ENCODE measurements at regions not wholly inside any gene's neighbourhood (a gene's known extent, or its start where the extent isn't known, plus 50 kb on each side); places are given as distances from the start of the nearest gene placed in this dataset.
A peak's percentile ranks its signal among the peaks of the same experiment; 100 is the strongest.

- no peaks in the 10 kb centered on the region for H3K79me2 ChIP-seq (ENCODE audit: insufficient read depth, low read length)
- TF ChIP-seq CTCF (IDR thresholded peaks at IDR 0.05; ENCODE audit: extremely low read depth, low read depth, low read length): no peak
- H3K36me3 ChIP-seq (ENCODE audit: insufficient read depth, low read length): no peaks in the 10 kb centered on the region
- H3K4me2 ChIP-seq (ENCODE audit: insufficient read depth, low read length): no peak overlapping the region
- no peaks in the 10 kb centered on the region for H3K27me3 ChIP-seq (ENCODE audit: insufficient read depth, low read length)
- peaks cover 6% of the 10 kb centered on the region for H3K9me3 ChIP-seq (ENCODE audit: low read depth, low read length)
- no peaks in the 10 kb centered on the region for H4K20me1 ChIP-seq (ENCODE audit: insufficient read depth, low read length)
- H3K27ac ChIP-seq (ENCODE audit: low read depth, low read length): no peak overlapping the region
- no peak overlapping the region for H2AFZ ChIP-seq (ENCODE audit: low read length)
- no peaks in the 10 kb centered on the region for H3K4me1 ChIP-seq (ENCODE audit: insufficient read depth, low read length)
- DNase-seq (ENCODE audit: insufficient read length, low spot score, missing footprints): no peak
- H3K4me3 ChIP-seq (ENCODE audit: insufficient read depth, low read length): no peak overlapping the region
Measured at GRCh38 chr15:98221577-98221976, 261.1 kb downstream of the ARRDC4 start.

GRCh38 chr15:98226149-98226548 is 265.6 kb downstream of the ARRDC4 start:
- Histone ChIP-seq H3K9me3 (ENCODE audit: low read depth, low read length) (peaks cover 3% of the 10 kb centered on the region), H3K4me3 (ENCODE audit: insufficient read depth, low read length) (no peak overlapping the region), H4K20me1 (ENCODE audit: insufficient read depth, low read length) (no peaks in the 10 kb centered on the region), H3K27ac (ENCODE audit: low read depth, low read length) (no peak overlapping the region), H3K36me3 (ENCODE audit: insufficient read depth, low read length) (no peaks in the 10 kb centered on the region), H3K27me3 (ENCODE audit: insufficient read depth, low read length) (no peaks in the 10 kb centered on the region), H2AFZ (ENCODE audit: low read length) (no peak overlapping the region), H3K4me2 (ENCODE audit: insufficient read depth, low read length) (no peak overlapping the region), H3K4me1 (ENCODE audit: insufficient read depth, low read length) (no peaks in the 10 kb centered on the region), H3K79me2 (ENCODE audit: insufficient read depth, low read length) (no peaks in the 10 kb centered on the region)
- no peak for DNase-seq (ENCODE audit: insufficient read length, low spot score, missing footprints)
- TF ChIP-seq CTCF (IDR thresholded peaks at IDR 0.05; ENCODE audit: extremely low read depth, low read depth, low read length): no peak

- Histone ChIP-seq H3K4me1 (ENCODE audit: insufficient read depth, low read length) (no peaks in the 10 kb centered on the region), H3K9me3 (ENCODE audit: low read depth, low read length) (no peaks in the 10 kb centered on the region), H3K27ac (ENCODE audit: low read depth, low read length) (no peak overlapping the region), H3K4me3 (ENCODE audit: insufficient read depth, low read length) (no peak overlapping the region), H3K36me3 (ENCODE audit: insufficient read depth, low read length) (no peaks in the 10 kb centered on the region), H3K27me3 (ENCODE audit: insufficient read depth, low read length) (no peaks in the 10 kb centered on the region), H2AFZ (ENCODE audit: low read length) (no peak overlapping the region), H3K79me2 (ENCODE audit: insufficient read depth, low read length) (no peaks in the 10 kb centered on the region), H3K4me2 (ENCODE audit: insufficient read depth, low read length) (no peak overlapping the region), H4K20me1 (ENCODE audit: insufficient read depth, low read length) (no peaks in the 10 kb centered on the region)
- TF ChIP-seq CTCF (IDR thresholded peaks at IDR 0.05; ENCODE audit: extremely low read depth, low read depth, low read length): no peak
- DNase-seq (ENCODE audit: insufficient read length, low spot score, missing footprints): peak; percentile 29
Measured at GRCh38 chr15:98226578-98226977, 266.1 kb downstream of the ARRDC4 start.

- no peaks in the 10 kb centered on the region for H3K9me3 ChIP-seq (ENCODE audit: low read depth, low read length)
- no peak overlapping the region for H3K27ac ChIP-seq (ENCODE audit: low read depth, low read length)
- no peaks in the 10 kb centered on the region for H3K4me1 ChIP-seq (ENCODE audit: insufficient read depth, low read length)
- H3K79me2 ChIP-seq (ENCODE audit: insufficient read depth, low read length): no peaks in the 10 kb centered on the region
- no peaks in the 10 kb centered on the region for H4K20me1 ChIP-seq (ENCODE audit: insufficient read depth, low read length)
- no peaks in the 10 kb centered on the region for H3K36me3 ChIP-seq (ENCODE audit: insufficient read depth, low read length)
- no peak overlapping the region for H2AFZ ChIP-seq (ENCODE audit: low read length)
- TF ChIP-seq CTCF (IDR thresholded peaks at IDR 0.05; ENCODE audit: extremely low read depth, low read depth, low read length): no peak
- H3K4me2 ChIP-seq (ENCODE audit: insufficient read depth, low read length): no peak overlapping the region
- DNase-seq (ENCODE audit: insufficient read length, low spot score, missing footprints): no peak
- H3K4me3 ChIP-seq (ENCODE audit: insufficient read depth, low read length): no peak overlapping the region
- no peaks in the 10 kb centered on the region for H3K27me3 ChIP-seq (ENCODE audit: insufficient read depth, low read length)
Measured at GRCh38 chr15:98228846-98229245, 268.3 kb downstream of the ARRDC4 start.

All from osteoblast (primary cell).